Uterus (tissue), 2 donors: ENCODE measurements at regions not wholly inside any gene's neighbourhood (a gene's known extent, or its start where the extent isn't known, plus 50 kb on each side); places are given as distances from the start of the nearest gene placed in this dataset.

Source experiments
- POLR2A ChIP-seq, 2 donors: fragments of 450-650 bp; IDR thresholded peaks; one replicate each; pipeline ENCODE4 v1.6.1; 2016; ENCODE audit warnings: antibody characterized with exemption in 2 of 2, mild to moderate bottlenecking in 1 of 2, moderate library complexity in 1 of 2
- TF ChIP-seq, protein P1 (sequence below), 4 experiments: fragments of 200-600 bp in 2 of 4; fragments of 450-650 bp in 2 of 4; sonication (generic) in 2 of 4; IDR thresholded peaks; one replicate each; pipeline ENCODE4 v1.5.1; 2016 to 2019; ENCODE audit warnings: antibody characterized with exemption in 4 of 4, mild to moderate bottlenecking in 2 of 4, moderate library complexity in 1 of 4

DNA sequence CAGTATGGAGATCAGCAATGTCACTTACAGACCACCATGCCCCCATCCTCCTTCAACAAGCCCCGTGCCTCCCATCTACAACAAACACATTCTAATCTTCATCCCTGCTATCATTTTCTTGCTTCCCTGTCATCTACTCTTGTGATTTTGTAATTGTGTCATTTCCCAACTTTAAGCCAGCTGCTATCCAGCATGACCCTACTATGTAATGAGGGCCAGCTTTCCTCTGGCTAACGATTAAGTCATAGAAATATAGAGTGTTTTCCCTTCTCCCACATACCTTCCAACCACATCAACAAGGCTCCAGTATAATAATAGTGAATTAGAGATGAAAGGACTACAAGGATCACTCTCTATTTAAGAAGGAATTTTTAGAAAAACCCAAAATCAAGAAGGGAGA is 607.0 kb downstream of the TENT5A start:
- TF ChIP-seq, protein P1, sequence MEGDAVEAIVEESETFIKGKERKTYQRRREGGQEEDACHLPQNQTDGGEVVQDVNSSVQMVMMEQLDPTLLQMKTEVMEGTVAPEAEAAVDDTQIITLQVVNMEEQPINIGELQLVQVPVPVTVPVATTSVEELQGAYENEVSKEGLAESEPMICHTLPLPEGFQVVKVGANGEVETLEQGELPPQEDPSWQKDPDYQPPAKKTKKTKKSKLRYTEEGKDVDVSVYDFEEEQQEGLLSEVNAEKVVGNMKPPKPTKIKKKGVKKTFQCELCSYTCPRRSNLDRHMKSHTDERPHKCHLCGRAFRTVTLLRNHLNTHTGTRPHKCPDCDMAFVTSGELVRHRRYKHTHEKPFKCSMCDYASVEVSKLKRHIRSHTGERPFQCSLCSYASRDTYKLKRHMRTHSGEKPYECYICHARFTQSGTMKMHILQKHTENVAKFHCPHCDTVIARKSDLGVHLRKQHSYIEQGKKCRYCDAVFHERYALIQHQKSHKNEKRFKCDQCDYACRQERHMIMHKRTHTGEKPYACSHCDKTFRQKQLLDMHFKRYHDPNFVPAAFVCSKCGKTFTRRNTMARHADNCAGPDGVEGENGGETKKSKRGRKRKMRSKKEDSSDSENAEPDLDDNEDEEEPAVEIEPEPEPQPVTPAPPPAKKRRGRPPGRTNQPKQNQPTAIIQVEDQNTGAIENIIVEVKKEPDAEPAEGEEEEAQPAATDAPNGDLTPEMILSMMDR (IDR thresholded peaks at IDR 0.05) = no peak
- TF ChIP-seq POLR2A (IDR thresholded peaks at IDR 0.05) = no peak
